ENCODE measurements at regions not wholly inside any gene's neighbourhood (a gene's known extent, or its start where the extent isn't known, plus 50 kb on each side); places are given as distances from the start of the nearest gene placed in this dataset.

GRCh38 chr11:87966216-87966615, 209.0 kb downstream of the RAB38 start:
- ChIA-PET CTCF (interaction anchor here (1.3 kb wide), 1 partner anchor 88 kb away, joined by 4 read pairs; no protein-coding TSS in a partner anchor), POLR2A (no interaction called here), RAD21 (ENCODE audit: low non-redundant PET in 1 of 2, low total read pairs in 2 of 2, uncharacterized antibody in 2 of 2, unreplicated experiment in 2 of 2) (no interaction called here)
- no peak overlapping the region for H2AFZ ChIP-seq (ENCODE audit: low read depth, low read length, poor library complexity, severe bottlenecking)
- H3K9me3 ChIP-seq (ENCODE audit: control insufficient read depth in 1 of 2, insufficient read depth in 1 of 2, low read depth in 1 of 2, low read length in 2 of 2) = no peaks in the 10 kb centered on the region
- H3K36me3 ChIP-seq (ENCODE audit: control insufficient read depth in 1 of 2, insufficient read depth in 2 of 2, low read length in 2 of 2) = no peaks in the 10 kb centered on the region
- ATAC-seq = no peak
- H3K9ac ChIP-seq (ENCODE audit: low read length) = no peak overlapping the region
- no peaks in the 10 kb centered on the region for H3K27me3 ChIP-seq (ENCODE audit: insufficient read depth, low read length)
- H3K4me1 ChIP-seq (ENCODE audit: control insufficient read depth in 1 of 2, insufficient read depth in 2 of 2, low read length in 2 of 2) = no peaks in the 10 kb centered on the region
- BruUV-seq (replicated peaks) = no TSS peak
- no peaks in the 10 kb centered on the region for H4K20me1 ChIP-seq (ENCODE audit: insufficient read depth)
- no peak overlapping the region for H3K4me2 ChIP-seq (ENCODE audit: low read length)
- no peak for DNase-seq (ENCODE audit: low read depth, low spot score)
- no peak overlapping the region for H3K27ac ChIP-seq (ENCODE audit: low read depth, low read length)
- no peaks in the 10 kb centered on the region for H3K9me2 ChIP-seq (ENCODE audit: insufficient read depth)
- no peaks in the 10 kb centered on the region for H3K79me2 ChIP-seq (ENCODE audit: insufficient read depth, low read length)
- intact Hi-C loops (cut with micrococcal nuclease) = no loop called here
- no peak overlapping the region for H3K4me3 ChIP-seq (replicated peaks in 1 of 2; ENCODE audit: low read depth in 1 of 2, low read length in 2 of 2)
- TF ChIP-seq RAD21 (IDR thresholded peaks at IDR 0.05; ENCODE audit: low read depth) (no peak), ZFX (IDR thresholded peaks at IDR 0.05) (no peak), TCF7L2 (IDR thresholded peaks at IDR 0.05; ENCODE audit: borderline replicate concordance, extremely low read depth, insufficient read depth, insufficient read length) (no peak), YY1 (IDR thresholded peaks at IDR 0.05; ENCODE audit: extremely low read depth, insufficient replicate concordance, low read depth, low read length) (no peak), CEBPB (IDR thresholded peaks at IDR 0.05; ENCODE audit: low read depth) (no peak), ZBTB33 (IDR thresholded peaks at IDR 0.05; ENCODE audit: extremely low read depth, insufficient replicate concordance, low read length) (no peak), FOSL1 (IDR thresholded peaks at IDR 0.05; ENCODE audit: low read depth) (no peak), ATF3 (IDR thresholded peaks at IDR 0.05) (no peak), POLR2A (IDR thresholded peaks at IDR 0.05; ENCODE audit: borderline replicate concordance, extremely low read depth, insufficient read depth, insufficient read length) (no peak), SIN3A (IDR thresholded peaks at IDR 0.05; ENCODE audit: low read depth) (no peak), SP1 (IDR thresholded peaks at IDR 0.05; ENCODE audit: low read depth) (no peak), SRF (IDR thresholded peaks at IDR 0.05; ENCODE audit: low read depth) (no peak), CTCF (IDR thresholded peaks at IDR 0.05 in 2 of 3, conservative IDR thresholded peaks at IDR 0.05 in 1 of 3; ENCODE audit: borderline replicate concordance in 1 of 3, insufficient read depth in 1 of 3, low read depth in 2 of 3, low read length in 2 of 3) (no peak), ELF1 (IDR thresholded peaks at IDR 0.05; ENCODE audit: borderline replicate concordance, low read depth) (no peak), JUND (IDR thresholded peaks at IDR 0.05) (no peak), EZH2phosphoT487 (IDR thresholded peaks at IDR 0.05; ENCODE audit: borderline replicate concordance) (no peak)
- TF ChIP-seq, protein P1, sequence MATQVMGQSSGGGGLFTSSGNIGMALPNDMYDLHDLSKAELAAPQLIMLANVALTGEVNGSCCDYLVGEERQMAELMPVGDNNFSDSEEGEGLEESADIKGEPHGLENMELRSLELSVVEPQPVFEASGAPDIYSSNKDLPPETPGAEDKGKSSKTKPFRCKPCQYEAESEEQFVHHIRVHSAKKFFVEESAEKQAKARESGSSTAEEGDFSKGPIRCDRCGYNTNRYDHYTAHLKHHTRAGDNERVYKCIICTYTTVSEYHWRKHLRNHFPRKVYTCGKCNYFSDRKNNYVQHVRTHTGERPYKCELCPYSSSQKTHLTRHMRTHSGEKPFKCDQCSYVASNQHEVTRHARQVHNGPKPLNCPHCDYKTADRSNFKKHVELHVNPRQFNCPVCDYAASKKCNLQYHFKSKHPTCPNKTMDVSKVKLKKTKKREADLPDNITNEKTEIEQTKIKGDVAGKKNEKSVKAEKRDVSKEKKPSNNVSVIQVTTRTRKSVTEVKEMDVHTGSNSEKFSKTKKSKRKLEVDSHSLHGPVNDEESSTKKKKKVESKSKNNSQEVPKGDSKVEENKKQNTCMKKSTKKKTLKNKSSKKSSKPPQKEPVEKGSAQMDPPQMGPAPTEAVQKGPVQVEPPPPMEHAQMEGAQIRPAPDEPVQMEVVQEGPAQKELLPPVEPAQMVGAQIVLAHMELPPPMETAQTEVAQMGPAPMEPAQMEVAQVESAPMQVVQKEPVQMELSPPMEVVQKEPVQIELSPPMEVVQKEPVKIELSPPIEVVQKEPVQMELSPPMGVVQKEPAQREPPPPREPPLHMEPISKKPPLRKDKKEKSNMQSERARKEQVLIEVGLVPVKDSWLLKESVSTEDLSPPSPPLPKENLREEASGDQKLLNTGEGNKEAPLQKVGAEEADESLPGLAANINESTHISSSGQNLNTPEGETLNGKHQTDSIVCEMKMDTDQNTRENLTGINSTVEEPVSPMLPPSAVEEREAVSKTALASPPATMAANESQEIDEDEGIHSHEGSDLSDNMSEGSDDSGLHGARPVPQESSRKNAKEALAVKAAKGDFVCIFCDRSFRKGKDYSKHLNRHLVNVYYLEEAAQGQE (IDR thresholded peaks at IDR 0.05; ENCODE audit: low read depth) = no peak
- TF ChIP-seq, protein P2, sequence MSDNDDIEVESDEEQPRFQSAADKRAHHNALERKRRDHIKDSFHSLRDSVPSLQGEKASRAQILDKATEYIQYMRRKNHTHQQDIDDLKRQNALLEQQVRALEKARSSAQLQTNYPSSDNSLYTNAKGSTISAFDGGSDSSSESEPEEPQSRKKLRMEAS (IDR thresholded peaks at IDR 0.05) = no peak

Measured in HCT116 (cell line).